ENCODE measurements at regions not wholly inside any gene's neighbourhood (a gene's known extent, or its start where the extent isn't known, plus 50 kb on each side); places are given as distances from the start of the nearest gene placed in this dataset.

DNA sequence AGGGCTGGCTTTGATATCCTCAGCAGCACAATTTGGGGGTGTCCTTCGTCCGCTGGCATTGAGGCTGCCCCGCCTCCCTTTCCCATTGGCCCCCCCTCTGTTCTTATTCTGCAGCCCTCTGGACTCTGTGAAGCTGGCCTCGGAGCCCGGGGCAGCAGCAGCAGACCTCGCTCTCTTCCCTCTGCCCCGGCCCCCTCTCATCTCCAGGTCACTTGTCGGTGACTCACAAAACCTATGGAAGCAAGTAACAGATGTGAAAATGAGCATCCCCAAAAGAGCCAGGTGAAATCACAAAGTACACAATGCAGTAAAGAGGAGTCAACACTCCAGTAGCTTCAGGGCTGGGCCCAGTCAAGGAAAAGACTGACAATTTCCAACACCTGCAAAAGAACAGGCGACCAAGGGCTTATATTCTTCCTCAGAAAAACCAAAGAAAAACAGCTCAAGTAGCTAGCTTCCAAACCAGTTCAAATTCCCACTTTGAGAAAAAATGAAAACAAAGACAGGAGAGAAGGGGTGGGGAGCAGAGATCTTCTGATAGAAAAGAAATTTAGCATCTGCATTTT is 97.5 kb downstream of the ZNF608 start:
- H3K27ac ChIP-seq (ENCODE audit: insufficient read depth, low read length, poor library complexity, severe bottlenecking) = no peak overlapping the region
- H3K9me3 ChIP-seq (ENCODE audit: control insufficient read depth in 2 of 2, low read length in 2 of 2) = no peaks in the 10 kb centered on the region
- Mint-ChIP-seq H3K4me3 (no peak overlapping the region), H3K27me3 (peaks cover 27% of the 10 kb centered on the region), H3K27ac (peak overlapping the region in 1 of 3 donors; percentile 38), H3K36me3 (no peaks in the 10 kb centered on the region), H3K4me1 (peaks cover 5 to 22% (median 11%) of the 10 kb centered on the region in 4 donors), H3K9me3 (peaks cover 0 to 6% (median 0%) of the 10 kb centered on the region in 7 donors)
- H3K4me1 ChIP-seq (ENCODE audit: control insufficient read depth, insufficient read depth, low read length, poor library complexity, severe bottlenecking) = peaks cover 23% of the 10 kb centered on the region
- no peaks in the 10 kb centered on the region for H3K36me3 ChIP-seq (ENCODE audit: control insufficient read depth, insufficient read depth, low read length)
- peak overlapping the region; percentile 0 for H3K4me3 ChIP-seq (ENCODE audit: low read depth, low read length)
- H3K27me3 ChIP-seq (ENCODE audit: control insufficient read depth, insufficient read depth, low read length) = peaks cover 13% of the 10 kb centered on the region
- no peak for ATAC-seq (ENCODE audit: low read depth in 2 of 2)
- no peak for DNase-seq

DNA sequence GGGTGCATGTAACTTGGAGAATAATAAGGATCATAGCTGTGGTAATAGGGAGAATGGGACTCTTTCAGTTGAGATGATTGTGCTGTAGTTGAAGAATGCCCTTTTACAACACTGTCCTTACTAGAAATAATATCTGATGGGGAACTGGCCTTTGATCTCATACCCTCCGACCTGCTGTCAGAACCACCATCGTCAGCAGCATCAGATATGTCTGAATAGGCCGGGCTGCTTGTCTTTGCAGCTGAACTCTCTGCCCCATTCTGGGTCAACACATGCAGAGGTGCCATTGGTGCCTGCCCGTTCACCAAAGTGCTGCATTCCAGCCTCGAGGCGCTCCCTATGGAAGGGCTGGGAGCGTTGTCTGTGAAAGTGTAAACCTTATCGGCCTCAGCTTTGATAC is 99.1 kb downstream of the ZNF608 start:
- H3K9me3 Mint-ChIP-seq = peaks cover 0 to 5% (median 0%) of the 10 kb centered on the region in 7 donors
- no peaks in the 10 kb centered on the region for H3K9me3 ChIP-seq (ENCODE audit: control insufficient read depth in 2 of 2, low read length in 2 of 2)
- no peaks in the 10 kb centered on the region for H3K36me3 Mint-ChIP-seq
- no peak overlapping the region for H3K4me3 ChIP-seq (ENCODE audit: low read depth, low read length)
- peaks cover 23% of the 10 kb centered on the region for H3K4me1 ChIP-seq (ENCODE audit: control insufficient read depth, insufficient read depth, low read length, poor library complexity, severe bottlenecking)
- peaks cover 5 to 22% (median 11%) of the 10 kb centered on the region in 4 donors for H3K4me1 Mint-ChIP-seq
- H3K27ac ChIP-seq (ENCODE audit: insufficient read depth, low read length, poor library complexity, severe bottlenecking) = no peak overlapping the region
- H3K27ac Mint-ChIP-seq = no peak overlapping the region
- peaks cover 23% of the 10 kb centered on the region for H3K27me3 Mint-ChIP-seq
- H3K27me3 ChIP-seq (ENCODE audit: control insufficient read depth, insufficient read depth, low read length) = peaks cover 7% of the 10 kb centered on the region
- no peak for DNase-seq
- no peak for ATAC-seq (ENCODE audit: low read depth in 2 of 2)
- H3K4me3 Mint-ChIP-seq = no peak overlapping the region
- H3K36me3 ChIP-seq (ENCODE audit: control insufficient read depth, insufficient read depth, low read length) = no peaks in the 10 kb centered on the region

DNA sequence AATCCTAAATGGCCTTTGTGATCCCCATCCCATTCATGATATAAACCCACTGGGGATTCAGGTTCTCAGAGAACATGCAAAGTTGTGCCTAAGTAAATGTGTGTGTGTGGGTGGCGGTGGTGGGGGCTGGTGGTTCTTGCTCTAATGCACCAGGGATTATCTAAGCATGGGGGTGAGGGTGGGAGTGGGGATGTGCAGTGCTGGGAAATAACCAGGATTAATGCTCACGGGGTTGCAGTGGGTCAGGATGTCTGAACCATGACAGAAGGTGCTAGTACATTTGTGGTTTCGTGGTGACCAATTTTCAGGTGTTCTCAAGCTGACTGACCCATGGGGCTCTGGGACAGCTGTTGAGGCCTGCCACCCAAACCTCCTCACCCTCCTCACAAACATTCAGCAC is 101.0 kb downstream of the ZNF608 start:
- DNase-seq (no peak), ATAC-seq (ENCODE audit: low read depth in 2 of 2) (no peak)
- Mint-ChIP-seq H3K9me3 (peaks cover 0 to 8% (median 2%) of the 10 kb centered on the region in 7 donors), H3K36me3 (no peaks in the 10 kb centered on the region), H3K27me3 (peaks cover 19% of the 10 kb centered on the region), H3K4me1 (peaks cover 5 to 19% (median 7%) of the 10 kb centered on the region in 4 donors), H3K27ac (no peak overlapping the region), H3K4me3 (no peak overlapping the region)
- Histone ChIP-seq H3K27me3 (ENCODE audit: control insufficient read depth, insufficient read depth, low read length) (no peaks in the 10 kb centered on the region), H3K9me3 (ENCODE audit: control insufficient read depth in 2 of 2, low read length in 2 of 2) (no peaks in the 10 kb centered on the region), H3K27ac (ENCODE audit: insufficient read depth, low read length, poor library complexity, severe bottlenecking) (no peak overlapping the region), H3K4me3 (ENCODE audit: low read depth, low read length) (no peak overlapping the region), H3K36me3 (ENCODE audit: control insufficient read depth, insufficient read depth, low read length) (no peaks in the 10 kb centered on the region), H3K4me1 (ENCODE audit: control insufficient read depth, insufficient read depth, low read length, poor library complexity, severe bottlenecking) (peaks cover 11% of the 10 kb centered on the region)

DNA sequence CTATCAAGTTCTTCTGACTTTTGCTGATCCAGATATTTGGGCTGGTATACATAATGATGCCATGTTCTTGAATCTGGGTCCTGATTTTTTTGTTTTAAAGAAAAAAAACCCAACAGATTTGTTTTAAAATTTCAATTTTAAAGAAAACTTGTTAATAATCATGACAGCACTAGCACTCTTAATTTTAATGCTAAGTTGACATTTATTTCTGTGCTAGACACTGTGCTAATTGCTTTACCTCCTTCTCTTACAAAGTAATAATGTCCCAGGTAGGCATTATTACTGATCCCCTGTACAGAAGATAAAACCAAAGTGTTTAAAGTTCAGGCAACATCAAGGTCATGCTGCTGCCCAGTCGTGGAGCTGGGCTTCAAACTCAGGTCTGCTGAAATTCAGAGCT is 101.9 kb downstream of the ZNF608 start:
- Mint-ChIP-seq H3K4me1 (peaks cover 0 to 15% (median 3%) of the 10 kb centered on the region in 4 donors), H3K9me3 (peaks cover 0 to 11% (median under 1%) of the 10 kb centered on the region in 7 donors)

DNA sequence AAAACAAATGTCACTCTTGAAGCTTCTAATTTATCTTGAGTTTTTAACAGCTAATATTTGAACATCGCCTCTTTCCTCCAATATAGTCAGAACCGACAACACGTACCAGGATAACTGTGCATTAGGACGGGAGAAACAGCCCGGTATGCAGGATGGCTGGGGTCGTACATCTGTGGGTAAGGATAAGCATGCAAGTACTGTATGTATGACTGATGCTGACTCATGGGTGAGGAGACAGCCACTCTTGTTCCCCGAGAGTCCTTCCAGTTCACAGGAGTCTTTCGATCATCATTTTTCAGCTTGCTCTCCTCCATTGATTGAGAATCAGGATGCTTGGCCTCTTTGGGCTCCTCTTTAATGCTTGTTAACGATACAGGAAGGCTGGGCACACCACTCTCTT is 102.3 kb downstream of the ZNF608 start:
- ATAC-seq (ENCODE audit: low read depth in 2 of 2) = no peak
- peaks cover 6% of the 10 kb centered on the region for H3K27me3 Mint-ChIP-seq
- Histone ChIP-seq H3K36me3 (ENCODE audit: control insufficient read depth, insufficient read depth, low read length) (no peaks in the 10 kb centered on the region), H3K27me3 (ENCODE audit: control insufficient read depth, insufficient read depth, low read length) (no peaks in the 10 kb centered on the region), H3K4me1 (ENCODE audit: control insufficient read depth, insufficient read depth, low read length, poor library complexity, severe bottlenecking) (peaks cover 1% of the 10 kb centered on the region), H3K27ac (ENCODE audit: insufficient read depth, low read length, poor library complexity, severe bottlenecking) (no peak overlapping the region), H3K9me3 (ENCODE audit: control insufficient read depth in 2 of 2, low read length in 2 of 2) (no peaks in the 10 kb centered on the region), H3K4me3 (ENCODE audit: low read depth, low read length) (no peak overlapping the region)
- H3K9me3 Mint-ChIP-seq = peaks cover 0 to 11% (median 0%) of the 10 kb centered on the region in 7 donors
- H3K4me3 Mint-ChIP-seq = no peak overlapping the region
- no peak overlapping the region for H3K27ac Mint-ChIP-seq
- no peaks in the 10 kb centered on the region for H3K36me3 Mint-ChIP-seq
- peaks cover 0 to 10% (median under 1%) of the 10 kb centered on the region in 4 donors for H3K4me1 Mint-ChIP-seq
- no peak for DNase-seq

More for the DNA sequence above, 101.9 kb downstream of the ZNF608 start:
- Mint-ChIP-seq H3K27ac (no peak overlapping the region), H3K4me3 (no peak overlapping the region), H3K36me3 (no peaks in the 10 kb centered on the region), H3K27me3 (peaks cover 11% of the 10 kb centered on the region)
- ATAC-seq (ENCODE audit: low read depth in 2 of 2) (no peak), DNase-seq (no peak)
- Histone ChIP-seq H3K4me1 (ENCODE audit: control insufficient read depth, insufficient read depth, low read length, poor library complexity, severe bottlenecking) (peaks cover 6% of the 10 kb centered on the region), H3K4me3 (ENCODE audit: low read depth, low read length) (no peak overlapping the region), H3K9me3 (ENCODE audit: control insufficient read depth in 2 of 2, low read length in 2 of 2) (no peaks in the 10 kb centered on the region), H3K27ac (ENCODE audit: insufficient read depth, low read length, poor library complexity, severe bottlenecking) (no peak overlapping the region), H3K27me3 (ENCODE audit: control insufficient read depth, insufficient read depth, low read length) (no peaks in the 10 kb centered on the region), H3K36me3 (ENCODE audit: control insufficient read depth, insufficient read depth, low read length) (no peaks in the 10 kb centered on the region)

DNA sequence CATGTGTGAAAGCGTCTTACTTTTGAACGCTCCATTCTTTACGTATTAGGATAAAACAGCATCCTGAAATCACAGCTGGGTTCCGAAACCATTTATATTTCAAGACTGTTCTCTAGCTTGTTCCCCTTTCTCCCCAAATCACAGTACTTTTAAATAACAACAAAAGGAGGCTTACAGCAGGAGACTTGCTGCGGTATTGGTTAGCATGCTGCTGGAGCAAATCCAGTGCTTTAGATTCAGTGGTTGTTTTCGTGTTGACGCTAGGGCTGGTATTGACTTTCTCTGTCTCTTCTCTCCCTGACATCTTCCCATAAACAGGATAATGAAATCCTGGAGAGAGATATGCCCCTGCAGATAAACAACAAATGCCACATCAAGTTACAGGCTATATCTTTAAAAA is 103.1 kb downstream of the ZNF608 start:
- Mint-ChIP-seq H3K27ac (no peak overlapping the region), H3K27me3 (peaks cover 4% of the 10 kb centered on the region), H3K4me1 (peaks cover 0 to 5% (median under 1%) of the 10 kb centered on the region in 4 donors), H3K4me3 (no peak overlapping the region), H3K36me3 (no peaks in the 10 kb centered on the region), H3K9me3 (peaks cover 0 to 9% (median 0%) of the 10 kb centered on the region in 7 donors)
- no peak for DNase-seq
- no peaks in the 10 kb centered on the region for H3K4me1 ChIP-seq (ENCODE audit: control insufficient read depth, insufficient read depth, low read length, poor library complexity, severe bottlenecking)
- H3K27me3 ChIP-seq (ENCODE audit: control insufficient read depth, insufficient read depth, low read length) = no peaks in the 10 kb centered on the region
- no peak overlapping the region for H3K27ac ChIP-seq (ENCODE audit: insufficient read depth, low read length, poor library complexity, severe bottlenecking)
- no peak for ATAC-seq (ENCODE audit: low read depth in 2 of 2)
- H3K9me3 ChIP-seq (ENCODE audit: control insufficient read depth in 2 of 2, low read length in 2 of 2) = no peaks in the 10 kb centered on the region
- no peak overlapping the region for H3K4me3 ChIP-seq (ENCODE audit: low read depth, low read length)
- no peaks in the 10 kb centered on the region for H3K36me3 ChIP-seq (ENCODE audit: control insufficient read depth, insufficient read depth, low read length)

DNA sequence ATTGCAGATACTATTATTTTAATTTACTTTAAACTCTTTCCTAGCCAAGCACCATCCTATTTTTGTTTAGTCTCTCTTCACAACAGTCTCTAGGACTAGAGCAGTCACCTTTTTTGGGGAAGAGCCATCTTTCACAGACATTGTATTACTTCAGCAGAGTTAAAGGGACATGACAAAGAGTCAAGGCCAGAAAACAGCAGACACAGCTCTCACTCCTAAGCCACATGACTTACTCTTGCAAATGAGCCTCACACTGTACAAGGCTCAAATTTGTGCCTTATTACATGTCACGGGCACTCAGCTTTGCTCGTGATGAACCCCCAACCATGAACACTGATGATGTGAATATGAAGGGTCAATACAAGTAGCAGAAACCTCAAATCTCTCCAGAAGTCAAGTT is 104.3 kb downstream of the ZNF608 start:
- no peak overlapping the region for H3K27ac Mint-ChIP-seq
- H3K4me3 Mint-ChIP-seq = no peak overlapping the region
- H3K36me3 Mint-ChIP-seq = no peaks in the 10 kb centered on the region
- H3K4me1 Mint-ChIP-seq = peaks cover 0 to 1% (median under 1%) of the 10 kb centered on the region in 4 donors
- no peaks in the 10 kb centered on the region for H3K9me3 ChIP-seq (ENCODE audit: control insufficient read depth in 2 of 2, low read length in 2 of 2)
- no peaks in the 10 kb centered on the region for H3K36me3 ChIP-seq (ENCODE audit: control insufficient read depth, insufficient read depth, low read length)
- ATAC-seq (ENCODE audit: low read depth in 2 of 2) (no peak), DNase-seq (no peak)
- peaks cover 4% of the 10 kb centered on the region for H3K27me3 Mint-ChIP-seq
- H3K4me3 ChIP-seq (ENCODE audit: low read depth, low read length) = no peak overlapping the region
- H3K27me3 ChIP-seq (ENCODE audit: control insufficient read depth, insufficient read depth, low read length) = no peaks in the 10 kb centered on the region
- no peak overlapping the region for H3K27ac ChIP-seq (ENCODE audit: insufficient read depth, low read length, poor library complexity, severe bottlenecking)
- peaks cover 0 to 6% (median 0%) of the 10 kb centered on the region in 7 donors for H3K9me3 Mint-ChIP-seq
- no peaks in the 10 kb centered on the region for H3K4me1 ChIP-seq (ENCODE audit: control insufficient read depth, insufficient read depth, low read length, poor library complexity, severe bottlenecking)

DNA sequence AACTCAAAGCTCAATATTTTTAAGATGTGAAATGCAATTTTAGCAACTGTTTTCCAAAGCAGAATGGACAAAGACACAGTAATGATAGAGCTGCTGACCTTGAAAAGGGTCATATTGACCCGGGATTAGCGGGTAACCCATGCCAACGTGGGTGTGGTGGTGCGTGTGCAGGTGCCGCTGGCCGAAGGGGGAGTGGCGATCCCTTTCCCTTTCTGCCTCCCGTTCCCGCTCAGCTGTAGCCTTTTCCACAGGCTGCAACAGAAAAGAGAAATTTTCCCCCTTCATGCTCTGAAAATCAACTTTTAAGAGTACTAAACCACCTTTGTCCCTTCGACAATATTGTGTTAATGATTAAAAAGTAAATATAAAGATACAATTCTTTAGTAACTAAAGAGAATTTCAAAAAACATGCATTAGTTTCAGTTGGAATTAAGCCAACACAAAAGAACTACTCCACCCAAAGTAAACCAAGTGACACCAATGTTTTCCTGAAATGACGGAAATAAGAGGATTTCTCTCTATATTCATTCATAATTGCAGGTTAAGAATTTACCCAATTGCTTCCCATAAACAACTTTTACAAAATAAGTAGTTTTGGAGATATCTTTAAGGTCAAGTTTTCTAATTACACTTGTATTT is 105.2 kb downstream of the ZNF608 start:
- Mint-ChIP-seq H3K4me1 (no peaks in the 10 kb centered on the region), H3K36me3 (no peaks in the 10 kb centered on the region), H3K9me3 (peaks cover 0 to 6% (median 0%) of the 10 kb centered on the region in 7 donors), H3K4me3 (no peak overlapping the region), H3K27me3 (no peaks in the 10 kb centered on the region), H3K27ac (no peak overlapping the region)
- no peaks in the 10 kb centered on the region for H3K27me3 ChIP-seq (ENCODE audit: control insufficient read depth, insufficient read depth, low read length)
- no peak overlapping the region for H3K4me3 ChIP-seq (ENCODE audit: low read depth, low read length)
- H3K36me3 ChIP-seq (ENCODE audit: control insufficient read depth, insufficient read depth, low read length) = no peaks in the 10 kb centered on the region
- no peak for DNase-seq
- H3K27ac ChIP-seq (ENCODE audit: insufficient read depth, low read length, poor library complexity, severe bottlenecking) = no peak overlapping the region
- ATAC-seq (ENCODE audit: low read depth in 2 of 2) = no peak
- H3K4me1 ChIP-seq (ENCODE audit: control insufficient read depth, insufficient read depth, low read length, poor library complexity, severe bottlenecking) = no peaks in the 10 kb centered on the region
- H3K9me3 ChIP-seq (ENCODE audit: control insufficient read depth in 2 of 2, low read length in 2 of 2) = no peaks in the 10 kb centered on the region
